MM.1S (cell line): ENCODE measurements at regions not wholly inside any gene's neighbourhood (a gene's known extent, or its start where the extent isn't known, plus 50 kb on each side); places are given as distances from the start of the nearest gene placed in this dataset.

Experiments
- DNase-seq: peaks from one replicate; pipeline ENCODE4 v3.0.0-alpha.2; 2015
- H2AFZ ChIP-seq: fragments of 300-600 bp; sonication (generic); 2 replicates; pipeline ENCODE4 v1.6.0; 2016; ENCODE audit warnings: antibody characterized with exemption, low read length
- H3F3A ChIP-seq: fragments of 300-600 bp; sonication (generic); 2 replicates; pipeline ENCODE4 v1.6.1; 2016; ENCODE audit warnings: mild to moderate bottlenecking, antibody characterized with exemption, low read length, moderate library complexity, mixed read lengths; ENCODE audit not compliant: insufficient read depth
- H3K27ac ChIP-seq: fragments of 300-600 bp; sonication (generic); 2 replicates; pipeline ENCODE4 v1.5.1; 2016; ENCODE audit warnings: mild to moderate bottlenecking, low read length
- H3K27me3 ChIP-seq: fragments of 300-600 bp; sonication (generic); replicated peaks from 2 replicates; pipeline ENCODE4 v1.6.0; 2016; ENCODE audit warnings: low read length; ENCODE audit not compliant: insufficient read depth
- H3K36me3 ChIP-seq: fragments of 300-600 bp; sonication (generic); replicated peaks from 2 replicates; pipeline ENCODE4 v1.6.1; 2016; ENCODE audit warnings: mild to moderate bottlenecking, low read length, mixed read lengths; ENCODE audit not compliant: insufficient read depth
- H3K4me1 ChIP-seq: fragments of 300-600 bp; sonication (generic); 2 replicates; pipeline ENCODE4 v1.6.1; 2016; ENCODE audit warnings: low read length, mixed read lengths
- H3K4me2 ChIP-seq: fragments of 300-600 bp; sonication (generic); 2 replicates; pipeline ENCODE4 v1.6.0; 2016; ENCODE audit warnings: low read depth, low read length
- H3K4me3 ChIP-seq: fragments of 300-600 bp; sonication (generic); 2 replicates; pipeline ENCODE4 v1.5.1; 2016; ENCODE audit warnings: low read length, mixed read lengths
- H3K79me2 ChIP-seq: fragments of 300-600 bp; sonication (generic); 2 replicates; pipeline ENCODE4 v1.6.1; 2016; ENCODE audit warnings: mixed run types, low read length, mixed read lengths
- H3K9ac ChIP-seq: fragments of 300-600 bp; sonication (generic); 2 replicates; pipeline ENCODE4 v1.6.1; 2016; ENCODE audit warnings: low read length, mixed read lengths
- H3K9me2 ChIP-seq: fragments of 300-600 bp; sonication (generic); replicated peaks from 2 replicates; pipeline ENCODE4 v1.6.1; 2016; ENCODE audit warnings: mild to moderate bottlenecking, low read length, mixed read lengths; ENCODE audit not compliant: insufficient read depth
- H3K9me3 ChIP-seq: fragments of 300-600 bp; sonication (generic); replicated peaks from 2 replicates; pipeline ENCODE4 v1.6.1; 2016; ENCODE audit warnings: mild to moderate bottlenecking, low read length, mixed read lengths; ENCODE audit not compliant: insufficient read depth
- H4K20me1 ChIP-seq: fragments of 300-600 bp; sonication (generic); 2 replicates; pipeline ENCODE4 v1.6.1; 2016; ENCODE audit warnings: mild to moderate bottlenecking, low read length, moderate library complexity, mixed read lengths; ENCODE audit not compliant: insufficient read depth
- EZH2 ChIP-seq: fragments of 300-600 bp; sonication (generic); optimal IDR thresholded peaks from 2 replicates; pipeline ENCODE3; 2017; ENCODE audit warnings: low read depth, mild to moderate bottlenecking, antibody characterized with exemption, low read length, mixed read lengths
- EZH2phosphoT487 ChIP-seq: fragments of 300-600 bp; sonication (generic); IDR thresholded peaks from 2 replicates; pipeline ENCODE4 v1.6.1; 2018; ENCODE audit warnings: antibody characterized with exemption, low read length
- TF ChIP-seq, protein P1 (sequence below): fragments of 300-600 bp; sonication (generic); IDR thresholded peaks from 2 replicates; pipeline ENCODE4 v1.5.1; 2016; ENCODE audit warnings: antibody characterized with exemption, low read length, mixed read lengths

DNA sequence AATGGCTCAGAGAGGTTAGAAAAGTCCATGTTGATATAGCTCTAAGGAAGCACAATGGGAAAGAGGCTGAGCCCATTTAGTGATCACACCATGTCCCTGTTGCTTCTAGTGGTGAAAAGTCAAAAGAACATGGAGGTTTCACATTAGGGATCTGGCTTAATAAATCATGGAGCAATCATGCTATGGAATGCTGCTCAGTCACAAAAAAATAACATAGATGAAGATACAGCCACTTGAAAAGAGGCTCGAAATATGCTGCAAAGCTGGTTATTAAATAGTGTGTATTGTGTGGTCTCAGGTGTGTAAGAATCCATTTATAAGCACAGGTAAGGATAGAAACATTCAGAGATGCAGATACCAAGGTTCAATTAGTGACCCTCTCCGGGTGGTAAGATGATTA is 63.6 kb upstream of the CPO start:
- Histone ChIP-seq H3K4me3 (no peak overlapping the region), H2AFZ (no peak overlapping the region), H3F3A (no peaks in the 10 kb centered on the region), H3K9ac (no peak overlapping the region), H3K36me3 (no peaks in the 10 kb centered on the region), H4K20me1 (no peaks in the 10 kb centered on the region), H3K27ac (no peak overlapping the region), H3K9me3 (no peaks in the 10 kb centered on the region), H3K4me1 (no peaks in the 10 kb centered on the region), H3K79me2 (no peaks in the 10 kb centered on the region), H3K4me2 (no peak overlapping the region), H3K27me3 (no peaks in the 10 kb centered on the region), H3K9me2 (no peaks in the 10 kb centered on the region)
- TF ChIP-seq, protein P1, sequence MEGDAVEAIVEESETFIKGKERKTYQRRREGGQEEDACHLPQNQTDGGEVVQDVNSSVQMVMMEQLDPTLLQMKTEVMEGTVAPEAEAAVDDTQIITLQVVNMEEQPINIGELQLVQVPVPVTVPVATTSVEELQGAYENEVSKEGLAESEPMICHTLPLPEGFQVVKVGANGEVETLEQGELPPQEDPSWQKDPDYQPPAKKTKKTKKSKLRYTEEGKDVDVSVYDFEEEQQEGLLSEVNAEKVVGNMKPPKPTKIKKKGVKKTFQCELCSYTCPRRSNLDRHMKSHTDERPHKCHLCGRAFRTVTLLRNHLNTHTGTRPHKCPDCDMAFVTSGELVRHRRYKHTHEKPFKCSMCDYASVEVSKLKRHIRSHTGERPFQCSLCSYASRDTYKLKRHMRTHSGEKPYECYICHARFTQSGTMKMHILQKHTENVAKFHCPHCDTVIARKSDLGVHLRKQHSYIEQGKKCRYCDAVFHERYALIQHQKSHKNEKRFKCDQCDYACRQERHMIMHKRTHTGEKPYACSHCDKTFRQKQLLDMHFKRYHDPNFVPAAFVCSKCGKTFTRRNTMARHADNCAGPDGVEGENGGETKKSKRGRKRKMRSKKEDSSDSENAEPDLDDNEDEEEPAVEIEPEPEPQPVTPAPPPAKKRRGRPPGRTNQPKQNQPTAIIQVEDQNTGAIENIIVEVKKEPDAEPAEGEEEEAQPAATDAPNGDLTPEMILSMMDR: no peak
- TF ChIP-seq EZH2 (no peak), EZH2phosphoT487 (no peak)
- no peak for DNase-seq

DNA sequence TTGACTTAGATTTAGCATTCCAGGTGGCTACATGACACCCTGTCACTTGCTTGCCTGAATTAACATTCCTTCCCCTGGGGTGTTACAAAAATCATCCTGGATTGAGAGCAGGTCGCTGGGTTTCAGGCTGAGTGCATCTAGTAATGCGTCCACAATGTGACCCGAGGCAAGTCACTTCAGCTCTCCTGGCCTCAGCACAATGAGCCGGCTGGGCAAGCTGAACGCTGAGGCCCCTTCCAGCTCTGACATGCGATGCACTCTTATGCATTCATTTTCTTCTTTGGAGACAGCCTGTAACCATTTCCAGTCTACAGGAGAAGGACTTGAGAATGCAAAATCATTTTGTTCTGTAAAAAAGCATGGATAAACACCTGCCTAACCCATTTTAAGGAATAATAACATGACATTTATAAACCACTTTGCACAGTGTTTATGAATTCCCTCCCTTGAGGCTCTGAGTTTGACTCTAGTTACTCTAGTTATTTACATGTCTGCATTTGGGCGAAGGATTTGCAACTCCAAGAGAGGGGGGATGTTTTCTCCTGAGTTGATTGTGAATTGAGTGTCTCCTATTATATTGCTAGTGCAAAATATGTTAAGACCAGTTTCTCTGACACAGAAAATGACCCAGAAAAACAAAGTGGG is 63.0 kb upstream of the CPO start:
- no peaks in the 10 kb centered on the region for H3F3A ChIP-seq
- no peak overlapping the region for H2AFZ ChIP-seq
- H3K27me3 ChIP-seq: no peaks in the 10 kb centered on the region
- TF ChIP-seq EZH2phosphoT487 (no peak), EZH2 (no peak)
- TF ChIP-seq, protein P1: no peak
- H3K9ac ChIP-seq: no peak overlapping the region
- H4K20me1 ChIP-seq: no peaks in the 10 kb centered on the region
- no peak overlapping the region for H3K4me2 ChIP-seq
- H3K4me3 ChIP-seq: no peak overlapping the region
- no peak for DNase-seq
- H3K27ac ChIP-seq: no peak overlapping the region
- no peaks in the 10 kb centered on the region for H3K9me2 ChIP-seq
- no peaks in the 10 kb centered on the region for H3K79me2 ChIP-seq
- H3K9me3 ChIP-seq: no peaks in the 10 kb centered on the region
- no peaks in the 10 kb centered on the region for H3K36me3 ChIP-seq
- no peaks in the 10 kb centered on the region for H3K4me1 ChIP-seq

DNA sequence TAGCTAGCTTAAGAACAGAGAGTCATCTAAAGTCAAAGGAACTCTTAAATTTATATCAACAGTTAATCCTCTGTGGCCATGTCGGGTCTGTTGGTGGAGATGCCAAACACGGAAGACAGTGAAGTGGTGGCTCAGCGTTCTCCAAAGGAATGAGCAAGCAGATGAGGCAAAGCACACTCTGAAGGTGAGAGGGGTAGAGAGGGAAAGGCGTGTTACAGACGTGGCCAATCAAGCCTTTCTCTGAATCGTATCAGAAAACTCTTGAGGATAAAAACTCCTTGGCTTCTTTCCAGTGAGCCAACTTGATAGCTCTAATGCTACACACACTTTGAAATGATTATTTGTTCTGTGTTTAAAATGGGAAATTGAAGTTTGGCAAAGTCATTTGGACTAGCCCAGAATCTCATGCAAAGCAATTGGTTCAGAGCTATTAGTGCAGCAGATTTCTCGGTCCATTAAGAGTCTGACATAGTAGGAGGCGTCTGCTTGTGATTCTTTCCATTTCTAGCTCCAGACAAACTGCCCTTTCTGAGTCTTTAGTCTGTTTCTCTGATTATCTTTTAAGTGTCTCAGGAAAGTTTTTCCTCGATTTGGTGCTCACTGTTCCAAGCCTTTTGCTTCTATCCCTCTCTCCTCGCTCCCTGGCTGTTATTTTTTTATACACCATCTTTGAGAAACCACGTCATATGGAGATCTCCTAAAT is 57.5 kb upstream of the CPO start:
- Histone ChIP-seq H3K27me3 (no peaks in the 10 kb centered on the region), H3K4me1 (no peaks in the 10 kb centered on the region), H3K27ac (no peak overlapping the region), H3K4me3 (no peak overlapping the region), H3K36me3 (no peaks in the 10 kb centered on the region), H3K4me2 (no peak overlapping the region), H3K79me2 (no peaks in the 10 kb centered on the region), H3F3A (no peaks in the 10 kb centered on the region), H3K9ac (no peak overlapping the region), H2AFZ (no peak overlapping the region), H3K9me2 (no peaks in the 10 kb centered on the region), H3K9me3 (no peaks in the 10 kb centered on the region), H4K20me1 (no peaks in the 10 kb centered on the region)
- no peak for DNase-seq
- TF ChIP-seq, protein P1: no peak
- TF ChIP-seq EZH2phosphoT487 (no peak), EZH2 (no peak)
